ENCODE measurements at regions not wholly inside any gene's neighbourhood (a gene's known extent, or its start where the extent isn't known, plus 50 kb on each side); places are given as distances from the start of the nearest gene placed in this dataset.
"Not testable (repeated sequence)": the region's sequence is repeated elsewhere in the genome, so short reads cannot be mapped to it uniquely, and the experiment has no call there.

DNA sequence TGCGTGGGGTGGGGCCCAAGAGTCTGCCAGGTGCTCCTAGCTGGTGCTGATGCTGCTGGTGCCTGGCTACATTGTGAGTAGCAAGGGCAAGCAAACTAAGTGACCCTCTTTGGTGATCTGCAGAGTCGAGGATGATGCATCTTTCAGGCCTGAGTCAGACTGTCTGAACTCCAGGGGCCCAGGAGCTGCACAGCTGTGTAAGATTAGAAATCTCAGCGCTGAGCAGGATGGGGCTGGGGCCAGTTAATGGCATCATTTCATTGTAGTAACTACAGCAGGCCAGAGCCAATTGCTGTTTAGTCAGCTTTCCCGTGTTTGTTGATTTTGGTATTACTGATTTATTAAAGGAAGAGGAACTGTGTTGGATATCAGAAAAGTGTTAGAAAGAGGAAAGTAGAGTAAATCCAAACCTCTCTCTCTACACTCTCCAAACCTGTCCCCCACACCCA is 365.2 kb downstream of the PAX1 start:
- no peak for DNase-seq (ENCODE audit: low spot score)

DNA sequence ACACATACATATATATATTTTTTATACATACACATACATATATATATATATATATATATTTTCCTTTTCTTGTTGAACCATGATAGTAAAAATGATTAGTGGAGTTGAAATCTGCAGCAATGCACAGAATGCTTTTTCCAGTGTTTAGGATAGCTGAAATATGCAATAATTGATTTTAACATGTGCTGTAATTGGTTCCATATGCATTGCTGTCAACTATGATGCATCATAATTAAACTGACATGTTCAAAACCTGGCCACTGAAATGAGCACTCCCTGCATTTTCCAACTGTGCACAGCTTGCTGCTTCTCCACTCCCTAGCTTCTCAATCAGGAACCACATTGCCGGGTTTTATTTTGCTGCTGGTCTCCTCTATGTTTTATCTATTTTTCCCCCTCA is 358.3 kb downstream of the PAX1 start:
- DNase-seq (ENCODE audit: low spot score) = no peak

GRCh38 chr20:22062874-22063273 is 357.4 kb downstream of the PAX1 start:
- DNase-seq (ENCODE audit: low spot score) = no peak

DNA sequence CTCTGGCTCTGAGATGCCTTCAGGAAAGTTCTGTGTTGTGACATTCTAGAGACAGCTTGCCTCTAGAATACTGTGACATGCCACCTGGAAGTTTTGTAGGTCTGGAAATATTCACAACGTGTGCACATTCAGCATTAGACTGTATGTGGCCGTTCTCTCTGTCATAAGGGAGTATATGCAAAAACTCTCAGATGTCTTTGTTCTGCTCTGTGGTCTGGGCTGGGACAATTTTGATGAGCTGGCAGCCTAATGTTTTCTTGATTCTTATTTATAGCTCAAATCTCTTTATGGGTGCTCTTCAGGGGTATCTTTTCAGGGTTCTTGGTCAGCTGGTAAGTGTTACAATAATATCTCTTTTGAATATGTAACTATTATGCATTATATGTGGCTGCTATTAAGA is 355.1 kb downstream of the PAX1 start:
- DNase-seq (ENCODE audit: low spot score) = no peak

DNA sequence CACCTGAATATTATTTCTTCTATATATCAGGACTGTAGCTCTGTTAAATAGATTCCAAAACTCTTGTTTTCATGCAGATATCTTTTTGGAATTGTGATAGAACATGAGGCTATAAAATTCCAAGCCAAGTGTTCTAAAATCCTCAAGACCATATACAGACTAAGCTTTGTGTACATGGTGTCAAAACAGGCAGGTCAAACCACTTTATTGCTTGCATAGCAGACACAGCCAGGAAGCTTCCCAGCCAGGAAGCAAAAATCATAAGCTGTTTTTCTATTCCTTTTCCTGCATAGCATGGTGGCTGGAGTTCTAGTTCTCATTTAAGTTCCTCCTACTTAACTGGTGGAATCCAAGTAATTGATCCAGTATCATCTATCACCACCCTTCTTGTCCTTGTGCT is 353.3 kb downstream of the PAX1 start:
- DNase-seq (ENCODE audit: low spot score) = no peak

DNA sequence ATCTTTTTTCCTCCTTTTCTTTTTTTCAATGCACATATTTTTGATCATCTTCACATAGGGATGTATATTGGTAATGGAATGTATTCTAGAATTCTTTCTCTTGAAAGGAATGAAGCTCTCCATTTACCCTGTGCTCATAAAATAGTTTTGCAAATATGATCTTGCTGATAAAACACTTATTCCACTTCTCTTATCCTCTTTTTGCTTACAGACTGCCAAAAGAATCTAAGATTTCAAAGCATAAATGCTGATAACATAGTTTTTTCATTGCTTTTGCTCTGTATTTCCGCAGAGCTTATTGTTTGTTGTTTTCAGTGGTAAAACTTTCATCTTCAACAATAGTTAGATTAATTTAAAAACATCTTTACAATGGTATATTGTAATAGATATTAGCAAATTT is 350.5 kb downstream of the PAX1 start:
- DNase-seq (ENCODE audit: low spot score) = no peak

GRCh38 chr20:22052025-22052650 is 346.7 kb downstream of the PAX1 start:
- DNase-seq (ENCODE audit: low spot score) = no peak

GRCh38 chr20:22045956-22046507 is 340.6 kb downstream of the PAX1 start:
- DNase-seq (ENCODE audit: low spot score) = not testable (repeated sequence)

- DNase-seq (ENCODE audit: low spot score) = no peak
Measured at GRCh38 chr20:22027423-22027822, 322.0 kb downstream of the PAX1 start.

DNA sequence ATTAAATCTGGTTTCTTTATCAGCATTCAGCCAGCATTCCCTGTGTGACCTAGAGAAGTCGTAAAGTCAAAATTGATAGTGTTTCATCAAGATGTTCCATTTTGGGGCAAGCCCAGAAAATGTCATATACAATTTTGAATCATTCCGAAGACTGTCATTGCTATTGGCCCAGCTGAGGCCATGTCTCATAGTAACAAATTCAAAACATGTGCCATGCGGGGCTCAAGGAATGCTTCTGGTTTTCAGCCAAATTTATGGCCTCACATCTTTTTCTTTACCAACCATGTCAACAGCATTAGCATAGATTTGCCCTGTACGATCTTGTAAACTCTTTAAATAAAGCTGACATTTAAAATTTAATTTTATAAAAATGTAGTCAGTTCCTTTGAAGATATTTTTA is 314.7 kb downstream of the PAX1 start:
- DNase-seq (ENCODE audit: low spot score) = no peak

DNA sequence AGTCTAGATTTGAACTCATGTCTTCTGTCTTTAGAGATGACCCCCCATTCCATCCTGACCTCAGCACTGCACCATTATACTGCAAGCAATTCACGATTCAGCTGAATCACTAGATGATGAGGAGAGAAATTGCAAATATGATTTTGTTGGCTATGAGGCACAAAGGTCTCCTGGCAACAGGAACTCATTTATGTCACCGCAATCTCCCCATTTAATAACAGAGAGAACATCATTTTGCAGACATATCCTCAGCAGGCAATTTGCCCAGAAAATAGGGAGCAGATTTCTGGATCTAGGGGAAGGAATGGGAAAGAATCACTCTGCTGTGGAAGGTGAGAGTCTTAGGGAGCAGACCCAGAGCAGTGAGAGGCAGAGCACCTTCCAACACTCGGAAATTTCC is 303.0 kb downstream of the PAX1 start:
- DNase-seq (ENCODE audit: low spot score) = no peak

DNA sequence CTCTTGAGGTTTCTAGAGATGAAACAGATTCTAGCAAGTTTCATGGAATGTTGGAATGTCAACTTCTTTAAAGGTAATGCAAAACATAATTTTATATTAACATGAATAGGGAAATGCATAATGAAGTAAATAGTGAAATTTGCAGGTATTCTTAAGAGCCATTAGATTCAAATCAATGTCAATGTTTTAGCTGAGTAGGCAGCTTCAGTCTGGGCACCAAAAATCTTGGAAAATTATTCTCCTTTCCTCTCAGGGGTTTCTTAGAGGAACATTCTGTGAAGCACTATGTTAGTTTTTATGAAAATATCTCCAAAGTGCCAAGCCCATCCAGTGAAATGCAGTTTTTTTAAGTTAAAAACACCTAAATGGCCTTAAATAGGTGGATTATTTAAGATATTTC is 300.8 kb downstream of the PAX1 start:
- no peak for DNase-seq (ENCODE audit: low spot score)

- DNase-seq (ENCODE audit: low spot score) = no peak
Measured at GRCh38 chr20:22005535-22005934, 300.1 kb downstream of the PAX1 start.

- DNase-seq (ENCODE audit: low spot score) = no peak
Measured at GRCh38 chr20:22004946-22005345, 299.5 kb downstream of the PAX1 start.

- DNase-seq (ENCODE audit: low spot score) = no peak
Measured at GRCh38 chr20:22003680-22004079, 298.2 kb downstream of the PAX1 start.

GRCh38 chr20:22001886-22002285 is 296.4 kb downstream of the PAX1 start:
- no peak for DNase-seq (ENCODE audit: low spot score)

GRCh38 chr20:21995461-21995860 is 290.0 kb downstream of the PAX1 start:
- no peak for DNase-seq (ENCODE audit: low spot score)

GRCh38 chr20:21994203-21994602 is 288.7 kb downstream of the PAX1 start:
- no peak for DNase-seq (ENCODE audit: low spot score)

DNA sequence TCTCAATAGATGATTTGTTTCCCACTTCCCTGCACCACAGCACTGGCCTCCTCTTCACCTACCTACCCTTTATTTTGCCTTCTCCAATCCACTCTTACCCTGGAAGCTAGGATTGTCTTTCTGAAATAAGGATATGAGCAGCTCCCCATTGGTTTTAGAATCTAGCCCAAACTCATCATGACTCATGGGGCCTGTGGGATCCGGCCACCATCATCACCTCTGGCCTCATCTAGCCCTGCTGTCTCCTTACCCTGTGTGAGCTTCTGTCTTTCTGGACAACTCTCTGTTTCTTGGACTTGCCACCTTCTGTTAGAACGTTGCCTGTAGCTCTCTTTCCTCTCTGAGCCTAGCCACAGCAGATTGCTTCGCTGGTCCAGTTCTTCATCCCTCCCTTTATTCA is 277.1 kb downstream of the PAX1 start:
- no peak for DNase-seq (ENCODE audit: low spot score)

- no peak for DNase-seq (ENCODE audit: low spot score)
Measured at GRCh38 chr20:21981597-21982344, 276.3 kb downstream of the PAX1 start.

DNA sequence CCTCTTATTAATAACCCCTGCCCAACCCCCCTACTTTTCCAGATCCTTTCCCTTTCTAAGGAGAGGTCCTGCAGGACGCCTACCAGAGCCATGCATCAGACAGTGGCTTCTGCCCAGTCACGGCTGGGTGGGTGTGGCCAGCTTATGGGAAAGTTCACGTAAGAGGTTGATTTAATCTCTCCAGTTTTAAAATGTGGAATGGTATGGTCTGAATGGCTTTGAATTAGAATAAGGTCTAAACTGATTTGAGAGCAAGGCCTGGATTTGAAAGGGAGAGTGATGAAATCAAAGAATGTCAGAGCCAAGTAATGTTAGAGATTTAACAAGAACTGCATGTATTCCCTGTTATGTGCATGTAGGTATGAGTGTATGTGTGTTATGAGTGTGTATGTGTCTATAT is 275.7 kb downstream of the PAX1 start:
- DNase-seq (ENCODE audit: low spot score) = no peak

DNA sequence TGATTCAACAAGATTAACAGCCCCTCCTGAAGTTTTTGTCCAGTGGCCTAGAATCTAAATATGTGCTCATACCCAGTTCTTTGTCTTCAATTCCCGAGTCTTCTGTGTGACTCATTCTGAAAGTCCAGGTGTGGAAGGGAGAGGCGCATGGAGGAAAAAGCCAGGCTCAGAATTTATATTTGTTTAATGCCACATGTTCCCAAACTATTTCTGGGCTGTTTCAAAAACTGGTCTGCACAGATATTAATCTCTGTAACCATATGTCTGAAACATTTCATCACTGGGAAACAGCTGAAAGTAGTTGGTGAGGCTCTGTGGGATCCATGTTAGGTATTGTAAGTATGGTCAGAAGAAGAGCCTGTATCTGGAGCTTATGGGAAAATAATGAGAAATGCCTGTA is 266.0 kb downstream of the PAX1 start:
- DNase-seq (ENCODE audit: low spot score) = no peak

GRCh38 chr20:21968486-21968885 is 263.0 kb downstream of the PAX1 start:
- no peak for DNase-seq (ENCODE audit: low spot score)

DNA sequence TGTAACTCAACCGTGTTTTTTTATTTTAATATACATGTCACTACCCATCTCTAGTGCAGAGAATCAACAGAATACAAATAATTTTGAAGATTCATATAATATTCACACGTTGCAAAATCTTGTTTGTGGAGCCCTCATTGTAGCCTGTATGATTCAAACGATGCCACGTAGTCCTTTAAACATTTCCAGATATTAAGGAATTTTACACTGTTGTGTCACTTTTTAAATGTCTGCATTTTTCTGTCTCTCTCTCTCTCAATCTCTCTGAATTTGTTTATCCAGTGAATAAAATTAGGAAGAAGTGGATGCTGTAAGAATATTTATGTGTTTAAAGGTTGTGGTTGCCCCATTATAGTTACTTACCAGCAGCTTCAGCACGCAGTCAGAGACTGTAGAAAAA is 262.0 kb downstream of the PAX1 start:
- no peak for DNase-seq (ENCODE audit: low spot score)

Measured in kidney tubule cell (primary cell).